Skin epidermis (tissue), 12 donors: ENCODE measurements at regions not wholly inside any gene's neighbourhood (a gene's known extent, or its start where the extent isn't known, plus 50 kb on each side); places are given as distances from the start of the nearest gene placed in this dataset.

Experiments
- H3K27ac ChIP-seq, 21 experiments: fragments of 200-600 bp; sonication (generic) in 11 of 21; one replicate each; pipeline ENCODE4 v1.5.0; 2020; ENCODE audit warnings: mild to moderate bottlenecking in 3 of 21, inconsistent platforms in 2 of 21, moderate library complexity in 2 of 21
- H3K4me3 ChIP-seq, 7 experiments: fragments of 200-600 bp; sonication (generic) in 2 of 7; one replicate each; pipeline ENCODE4 v1.5.0; 2020; ENCODE audit warnings: inconsistent platforms in 2 of 7, mild to moderate bottlenecking in 2 of 7, moderate library complexity in 1 of 7

DNA sequence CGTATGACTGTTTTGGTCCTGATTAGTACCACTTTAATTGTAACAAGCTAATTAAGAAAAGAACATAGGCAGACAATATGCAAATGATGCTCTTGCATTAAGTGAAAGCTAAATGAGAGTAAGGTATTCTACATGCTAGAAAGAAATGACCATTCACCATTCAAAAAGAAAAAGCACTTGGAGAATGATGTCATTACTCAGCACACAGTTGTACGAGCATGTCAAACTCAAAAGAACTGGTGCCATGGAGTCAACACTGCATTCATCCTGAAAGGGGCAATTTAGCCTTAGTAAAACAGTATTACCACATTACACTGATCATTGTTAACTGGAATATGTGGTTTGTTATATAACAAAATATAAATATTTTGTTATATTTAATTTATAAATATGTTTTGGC, 136.2 kb upstream of the CTTNBP2 start:
- no peak overlapping the region for H3K4me3 ChIP-seq
- H3K27ac ChIP-seq: no peak overlapping the region

GRCh38 chr7:118011652-118012051, 138.4 kb upstream of the CTTNBP2 start:
- H3K4me3 ChIP-seq: no peak overlapping the region
- H3K27ac ChIP-seq: no peak overlapping the region

- Histone ChIP-seq H3K4me3 (no peak overlapping the region), H3K27ac (no peak overlapping the region)
Measured at GRCh38 chr7:118013252-118014010, 140.2 kb upstream of the CTTNBP2 start.

GRCh38 chr7:118022546-118022945, 149.3 kb upstream of the CTTNBP2 start:
- H3K27ac ChIP-seq: no peak overlapping the region
- H3K4me3 ChIP-seq: no peak overlapping the region

DNA sequence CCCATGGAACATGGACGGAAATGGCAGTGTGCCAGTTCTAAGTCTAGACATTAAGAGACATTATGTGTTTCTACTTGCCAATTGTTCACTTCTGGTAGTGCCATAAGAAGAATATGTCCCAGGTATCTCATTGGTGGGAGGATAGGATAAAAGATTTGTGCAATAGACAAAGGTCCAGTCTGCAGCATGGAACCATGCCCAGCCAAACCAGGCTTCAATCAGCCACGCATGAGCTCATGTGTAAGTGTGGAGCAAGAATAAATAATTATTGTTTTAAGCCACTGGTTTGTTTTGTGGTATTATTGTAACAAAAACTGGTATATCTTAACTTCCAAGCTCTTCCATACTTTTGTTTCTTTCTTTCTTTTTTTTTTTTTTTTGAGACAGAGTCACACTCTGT, 153.6 kb upstream of the CTTNBP2 start:
- Histone ChIP-seq H3K27ac (no peak overlapping the region), H3K4me3 (no peak overlapping the region)

DNA sequence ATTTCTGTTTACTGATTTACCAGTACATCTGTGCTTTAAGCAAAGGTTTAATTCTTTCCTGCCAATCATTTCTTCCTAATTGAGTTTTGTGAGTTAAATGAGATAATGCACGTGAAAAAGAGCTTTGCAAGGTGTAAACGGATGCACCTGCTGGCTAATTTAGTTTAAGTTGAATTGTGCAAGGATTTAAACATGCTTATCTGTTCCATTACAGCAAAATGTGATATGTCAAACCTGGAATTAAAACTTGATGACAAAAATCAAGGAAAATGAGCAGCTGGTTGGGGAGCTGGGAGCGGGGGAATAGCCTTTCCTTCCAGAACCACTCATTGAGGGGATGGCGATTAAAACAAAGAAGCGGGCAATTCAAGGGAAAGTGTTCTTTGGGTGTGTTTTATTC, 155.0 kb upstream of the CTTNBP2 start:
- H3K4me3 ChIP-seq: no peak overlapping the region
- H3K27ac ChIP-seq: no peak overlapping the region

DNA sequence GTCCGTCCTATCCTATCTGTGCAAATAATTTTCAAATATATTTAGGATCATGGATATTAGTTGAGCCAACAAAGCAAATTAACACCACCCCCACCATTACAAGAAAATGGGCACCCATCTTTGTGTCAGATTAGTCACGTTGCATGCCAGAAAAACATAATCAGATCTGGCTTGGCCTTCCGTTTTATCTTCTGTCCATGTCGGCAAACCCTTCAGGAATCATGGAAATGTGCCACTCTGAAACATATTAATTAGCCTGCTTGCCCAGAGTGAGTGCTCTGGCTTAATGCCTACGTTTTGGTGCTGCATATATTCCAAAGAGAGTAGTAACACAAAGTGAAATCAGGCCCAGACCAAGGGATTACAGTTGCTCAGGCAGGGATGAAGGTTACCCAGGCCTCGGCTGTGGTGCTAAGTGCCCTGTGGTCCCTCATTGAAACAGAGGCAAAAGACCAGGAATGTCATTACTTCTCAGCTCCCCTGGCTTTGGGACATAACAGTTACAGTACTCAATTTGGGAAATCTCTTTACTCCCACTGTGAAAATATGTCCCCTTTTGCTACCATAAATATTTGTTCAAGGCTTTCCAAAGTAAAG, 154.0 kb upstream of the LSM8 start:
- H3K27ac ChIP-seq: no peak overlapping the region
- no peak overlapping the region for H3K4me3 ChIP-seq

- Histone ChIP-seq H3K4me3 (no peak overlapping the region), H3K27ac (no peak overlapping the region)
Measured at GRCh38 chr7:118033273-118033672, 150.7 kb upstream of the LSM8 start.

- H3K4me3 ChIP-seq: no peak overlapping the region
- no peak overlapping the region for H3K27ac ChIP-seq
Measured at GRCh38 chr7:118039963-118040489, 143.9 kb upstream of the LSM8 start.

DNA sequence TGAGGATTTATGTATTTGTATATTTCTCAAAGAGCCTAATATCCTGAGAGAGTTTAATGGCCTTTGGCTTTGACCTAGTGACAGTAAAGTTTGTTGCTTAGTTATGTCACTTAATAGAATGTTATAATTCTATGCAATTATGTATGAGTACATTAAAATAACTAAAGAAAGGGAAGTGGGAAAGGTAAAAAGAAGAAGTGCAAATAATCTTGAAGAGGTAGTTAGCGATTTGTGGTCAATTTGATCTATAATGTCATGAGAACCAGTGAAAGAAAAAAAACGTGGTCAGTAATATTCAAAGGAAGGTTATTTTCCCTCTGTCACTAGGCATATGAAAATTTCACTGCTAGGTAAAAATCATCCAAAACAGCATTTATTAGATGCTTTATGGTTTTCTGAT, 143.4 kb upstream of the LSM8 start:
- Histone ChIP-seq H3K4me3 (no peak overlapping the region), H3K27ac (no peak overlapping the region)

DNA sequence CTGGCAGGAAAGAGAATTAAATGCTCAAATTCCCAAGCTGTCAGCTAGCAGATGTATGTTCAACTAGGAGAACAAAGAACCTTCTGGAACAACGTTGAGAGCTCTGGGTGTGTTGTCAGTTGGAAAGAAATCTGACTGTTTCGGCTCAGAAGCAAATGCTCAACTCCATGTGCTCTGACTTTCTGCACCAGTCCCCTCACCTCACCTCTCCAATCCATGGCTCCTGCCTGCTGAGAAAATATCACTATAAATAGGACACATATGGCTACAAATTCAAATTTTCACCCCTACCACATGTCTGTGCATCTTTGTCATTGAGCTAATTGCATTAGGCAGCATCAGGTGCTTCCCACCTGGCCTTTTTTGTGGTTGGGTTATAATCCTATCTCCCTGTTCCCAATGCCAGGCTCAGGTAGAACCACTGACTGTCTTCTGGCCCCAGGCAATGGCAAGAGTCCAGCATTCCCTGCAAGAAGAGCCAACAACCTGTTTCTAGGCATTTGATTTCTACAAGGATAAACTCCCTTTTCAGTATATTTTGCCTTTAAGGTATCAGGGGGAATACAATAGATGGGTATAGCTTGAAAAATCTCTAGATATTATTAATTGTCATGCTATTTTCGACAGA, 142.6 kb upstream of the LSM8 start:
- Histone ChIP-seq H3K27ac (no peak overlapping the region), H3K4me3 (no peak overlapping the region)

- no peak overlapping the region for H3K4me3 ChIP-seq
- no peak overlapping the region for H3K27ac ChIP-seq
Measured at GRCh38 chr7:118045629-118046028, 138.3 kb upstream of the LSM8 start.

- Histone ChIP-seq H3K27ac (no peak overlapping the region), H3K4me3 (no peak overlapping the region)
Measured at GRCh38 chr7:118046086-118046485, 137.9 kb upstream of the LSM8 start.

- no peak overlapping the region for H3K4me3 ChIP-seq
- H3K27ac ChIP-seq: no peak overlapping the region
Measured at GRCh38 chr7:118046801-118047200, 137.2 kb upstream of the LSM8 start.

GRCh38 chr7:118052336-118052735, 131.6 kb upstream of the LSM8 start:
- H3K27ac ChIP-seq: no peak overlapping the region
- no peak overlapping the region for H3K4me3 ChIP-seq

DNA sequence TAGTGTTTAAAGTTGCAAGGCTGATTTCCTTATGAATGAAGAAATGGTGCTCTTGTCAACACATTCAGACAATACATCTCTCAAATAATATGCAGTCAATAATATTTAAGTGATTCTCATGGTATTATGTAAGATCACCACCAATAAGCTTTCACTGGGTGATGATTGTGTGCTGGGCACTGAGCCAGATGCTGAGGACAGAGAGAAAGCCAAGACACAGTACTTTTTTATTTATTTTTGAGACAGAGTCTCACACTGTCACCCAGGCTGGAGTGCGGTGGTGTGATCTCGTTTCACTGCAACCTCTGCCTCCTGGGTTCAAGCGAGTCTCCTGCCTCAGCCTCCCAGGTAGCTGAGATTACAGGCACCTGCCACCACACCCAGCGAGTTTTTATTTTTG, 130.6 kb upstream of the LSM8 start:
- Histone ChIP-seq H3K4me3 (no peak overlapping the region), H3K27ac (no peak overlapping the region)

DNA sequence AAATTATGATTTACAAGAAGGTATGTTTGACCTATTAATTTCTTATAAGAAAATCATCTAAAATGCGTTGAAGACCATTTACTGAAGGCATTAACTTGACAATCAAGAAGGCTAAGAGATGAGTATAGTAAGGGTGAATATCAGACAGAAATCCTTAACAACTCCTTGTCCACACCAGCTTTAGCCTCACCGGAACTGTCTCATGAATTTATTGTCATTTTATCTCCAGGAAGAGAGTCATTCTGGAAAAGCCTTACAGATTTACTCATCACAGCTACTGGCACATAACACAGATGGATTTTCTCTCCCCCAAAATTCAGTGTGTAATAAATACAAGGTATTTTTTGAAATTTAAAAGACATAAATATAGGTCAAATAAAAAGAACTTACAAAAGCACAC, 129.4 kb upstream of the LSM8 start:
- Histone ChIP-seq H3K27ac (no peak overlapping the region), H3K4me3 (no peak overlapping the region)

- no peak overlapping the region for H3K4me3 ChIP-seq
- no peak overlapping the region for H3K27ac ChIP-seq
Measured at GRCh38 chr7:118055647-118056046, 128.3 kb upstream of the LSM8 start.

- H3K27ac ChIP-seq: peak overlapping the region in 1 of 21 experiments; percentile 62
- no peak overlapping the region for H3K4me3 ChIP-seq
Measured at GRCh38 chr7:118057404-118057803, 126.6 kb upstream of the LSM8 start.

DNA sequence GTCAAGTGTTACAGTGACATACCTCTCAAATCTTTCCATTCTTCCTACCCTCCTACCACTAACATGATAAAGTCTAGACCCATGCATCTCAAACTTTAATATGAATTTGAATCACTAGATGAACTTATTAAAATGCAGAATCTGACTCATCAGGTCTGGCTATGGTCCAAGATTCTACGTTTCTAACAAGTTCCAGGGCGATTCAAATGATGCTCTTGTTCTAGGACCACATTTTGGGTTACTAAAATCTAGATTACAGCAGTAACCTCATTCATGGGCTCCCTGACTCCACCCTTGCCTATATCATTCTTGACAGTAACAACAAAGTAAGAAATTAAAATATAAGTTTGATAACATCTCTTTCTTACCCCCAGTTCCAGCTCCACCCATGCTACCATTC, 124.8 kb upstream of the LSM8 start:
- Histone ChIP-seq H3K4me3 (no peak overlapping the region), H3K27ac (no peak overlapping the region)

- H3K27ac ChIP-seq: no peak overlapping the region
- no peak overlapping the region for H3K4me3 ChIP-seq
Measured at GRCh38 chr7:118060692-118061091, 123.3 kb upstream of the LSM8 start.
